Fibroblast of the conjunctiva (primary cell): ENCODE measurements at regions not wholly inside any gene's neighbourhood (a gene's known extent, or its start where the extent isn't known, plus 50 kb on each side); places are given as distances from the start of the nearest gene placed in this dataset.

ENCODE experiments used
- DNase-seq: peaks from one replicate; pipeline ENCODE4 v3.0.0-alpha.2; 2010; ENCODE audit warnings: low read depth

DNA sequence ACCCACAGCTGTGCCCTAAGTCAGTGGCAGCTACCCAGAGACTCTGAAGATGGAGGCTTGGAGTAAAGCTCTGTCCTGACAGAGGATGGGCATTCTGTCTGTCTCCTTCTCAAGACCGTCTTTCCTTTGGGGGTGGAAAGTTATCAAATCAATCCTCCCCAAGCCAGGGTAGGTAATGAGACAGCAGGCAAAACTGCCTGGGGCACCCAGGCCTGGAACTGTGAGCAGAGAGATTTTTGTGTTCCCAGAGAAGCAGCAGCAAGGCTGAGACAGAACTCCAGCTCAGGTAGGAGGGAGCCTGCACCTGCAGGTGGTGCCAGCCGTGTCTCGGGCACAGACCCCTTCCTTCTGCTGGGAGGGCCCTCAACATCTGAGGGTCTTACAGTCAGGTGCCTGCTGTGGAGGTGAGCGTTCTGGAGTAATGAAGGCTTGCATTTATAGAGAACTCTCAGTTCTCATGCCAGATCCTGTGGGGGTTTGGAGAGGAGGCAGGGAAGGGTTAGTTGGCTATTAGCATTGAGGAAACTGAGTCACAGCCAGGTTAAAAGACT, 95.6 kb downstream of the RIPK4 start:
- DNase-seq, result no peak

DNA sequence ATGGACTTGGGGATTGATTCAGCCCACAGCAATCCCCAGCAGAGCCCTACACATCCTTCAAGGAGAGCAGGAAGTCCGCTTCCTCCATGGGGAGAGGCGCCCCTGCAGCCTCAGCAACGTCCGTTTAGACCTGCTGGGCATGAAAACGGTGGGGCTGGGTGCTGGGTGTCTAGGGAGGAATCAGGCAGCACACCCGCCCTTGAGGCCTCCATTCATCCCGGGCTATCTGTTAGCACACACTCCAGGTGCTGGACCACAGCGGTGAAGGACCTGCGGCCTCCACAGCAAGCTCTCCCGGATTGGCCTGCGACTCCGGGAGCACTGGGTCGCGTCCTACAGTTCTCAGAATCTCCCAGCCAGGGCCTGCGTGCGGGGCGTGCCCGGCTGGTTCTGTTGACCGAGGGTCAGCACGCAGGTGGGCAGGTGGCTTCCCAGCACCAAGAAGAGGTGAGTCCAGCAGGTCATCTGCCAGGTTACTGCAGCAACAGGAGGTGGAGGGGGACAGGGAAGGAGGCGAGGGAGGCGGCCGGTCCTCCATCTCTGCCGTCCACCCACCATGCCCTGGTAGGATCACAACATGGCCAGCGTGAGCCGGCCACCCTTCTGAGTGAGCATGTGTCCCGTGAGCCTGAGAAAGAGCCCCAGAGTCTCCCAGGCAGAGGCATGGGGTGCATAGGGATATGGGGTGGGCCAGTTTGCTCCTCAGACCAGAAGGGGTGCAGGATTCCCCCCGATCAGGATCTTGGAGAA, 96.6 kb downstream of the RIPK4 start:
- DNase-seq, result no peak

DNA sequence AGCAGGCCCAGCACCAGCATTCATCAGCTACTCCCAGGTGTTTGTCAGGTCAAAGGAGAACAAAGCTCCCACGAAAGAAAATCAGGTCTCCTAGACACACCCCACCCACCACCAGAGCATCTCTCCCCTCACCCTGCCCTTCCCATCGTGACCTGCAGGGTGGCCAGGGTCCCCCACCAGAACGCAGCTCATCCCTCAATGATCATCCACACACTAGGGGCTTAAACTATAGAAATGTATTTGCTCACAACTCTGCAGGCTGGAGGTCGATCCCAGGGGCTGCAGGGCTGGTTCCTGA, 97.4 kb downstream of the RIPK4 start:
- DNase-seq, result no peak

DNA sequence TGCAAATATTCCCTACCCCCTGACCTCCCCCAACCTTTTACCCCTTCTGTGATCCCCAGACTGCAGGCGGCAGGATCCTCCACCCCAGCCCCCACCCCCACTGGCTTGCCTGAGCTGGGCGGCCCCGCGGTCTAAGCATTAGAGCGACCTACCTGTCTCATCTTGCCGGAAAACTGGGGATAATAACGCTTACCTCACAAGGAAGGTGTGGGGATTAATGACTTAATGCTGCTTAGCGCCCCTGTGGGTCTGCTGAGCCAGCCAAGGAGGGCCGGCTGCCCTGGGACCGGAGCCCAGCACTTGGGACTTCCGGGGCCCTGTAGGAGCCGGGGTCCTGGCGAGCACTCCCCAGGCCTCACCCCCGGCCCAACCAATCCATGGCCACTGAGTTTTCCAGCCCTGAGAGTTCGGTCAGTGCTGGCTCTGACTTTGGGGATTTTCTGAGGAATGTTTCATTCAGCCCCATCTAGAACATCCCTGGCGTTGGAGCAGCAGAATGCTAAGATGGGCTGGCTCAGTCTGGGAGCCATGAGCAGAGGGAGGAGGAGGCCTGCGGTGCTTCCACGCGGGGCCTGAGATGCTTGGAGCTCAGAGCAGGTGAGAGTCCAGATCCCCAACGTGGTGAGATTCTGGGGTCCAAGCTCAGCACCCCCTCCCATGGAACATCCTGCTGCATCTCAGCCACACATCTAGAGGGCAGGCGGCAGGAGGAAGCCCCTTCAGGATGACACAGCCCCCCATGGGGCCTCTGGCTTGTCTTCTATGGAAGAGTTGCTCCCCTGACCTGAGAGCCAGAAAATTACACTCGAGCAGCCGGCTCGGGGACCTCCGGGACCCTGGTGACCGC, 97.9 kb downstream of the RIPK4 start:
- DNase-seq, result no peak

DNA sequence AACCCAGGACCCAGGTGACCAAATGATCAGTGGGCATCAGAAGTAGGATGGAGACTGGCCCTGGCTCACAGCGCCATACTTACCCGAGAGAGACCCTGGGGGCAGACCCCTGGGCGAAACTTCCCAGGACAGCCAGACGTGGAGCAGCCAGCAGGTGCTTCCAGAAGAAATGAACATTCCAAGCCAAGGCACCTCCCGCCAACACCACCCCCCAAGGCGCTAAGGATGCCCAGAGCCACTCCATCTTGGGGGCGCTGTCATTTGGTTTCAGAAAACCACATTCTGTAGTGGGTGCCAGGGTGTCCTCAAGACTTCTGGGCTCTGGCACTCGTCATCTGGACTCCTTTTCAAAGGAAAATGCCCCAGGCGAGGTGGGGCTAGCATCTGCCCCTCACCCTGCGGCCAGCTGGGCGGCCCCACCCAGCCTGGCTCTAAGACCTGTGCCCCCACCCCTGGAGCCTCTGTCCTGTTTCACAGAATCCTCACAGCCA, 98.8 kb downstream of the RIPK4 start:
- no peak for DNase-seq

- no peak for DNase-seq
Observed at GRCh38 chr21:41667136-41667535, 99.7 kb downstream of the RIPK4 start.

GRCh38 chr21:41666641-41667081, 100.2 kb downstream of the RIPK4 start:
- DNase-seq, result no peak

GRCh38 chr21:41665766-41666595, 100.9 kb downstream of the RIPK4 start:
- DNase-seq, result no peak

DNA sequence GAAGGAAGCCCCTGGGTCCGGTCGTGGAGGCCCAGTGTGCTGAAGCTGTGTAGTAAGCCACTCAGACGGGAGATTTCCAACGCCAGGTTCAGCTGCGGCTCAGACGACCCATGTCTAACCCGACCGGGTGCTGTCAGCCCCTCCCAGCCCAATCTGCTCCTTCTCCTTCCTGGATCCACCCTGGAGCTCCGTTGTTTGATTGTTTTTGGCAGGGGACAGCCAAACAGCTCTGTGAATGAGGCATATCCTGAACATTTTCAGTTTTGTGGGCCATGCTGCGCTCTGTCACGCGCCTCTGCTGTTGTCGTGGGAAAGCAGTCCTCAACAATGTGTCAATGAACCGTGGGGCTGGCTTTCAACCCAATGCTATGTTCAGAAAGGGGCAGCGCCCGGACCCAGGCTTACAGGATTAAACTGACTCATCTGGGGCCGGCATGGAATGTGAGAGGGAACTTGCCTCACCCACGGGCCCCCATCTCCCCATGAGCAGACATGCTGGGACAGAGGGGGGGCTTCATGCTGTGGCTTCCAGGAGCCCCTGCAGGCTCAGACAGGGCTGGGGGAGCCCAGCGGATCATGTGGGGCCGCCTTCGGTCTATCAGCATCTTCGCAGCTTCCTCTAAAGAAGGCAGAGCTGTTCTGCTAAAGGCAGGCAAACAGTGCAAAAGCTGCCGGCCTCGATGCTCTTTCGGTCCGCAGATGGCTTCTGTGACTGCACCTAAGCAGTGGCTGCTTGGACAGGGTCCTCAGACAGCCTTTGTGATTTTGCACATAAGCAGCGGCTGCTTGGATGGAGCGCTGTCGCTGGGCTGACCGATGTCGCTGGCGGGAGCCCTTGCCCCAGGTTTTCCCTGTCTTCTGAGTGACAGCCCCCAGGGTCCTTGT, 101.7 kb downstream of the RIPK4 start:
- DNase-seq, result no peak

- no peak for DNase-seq
Observed at GRCh38 chr21:41663805-41664788, 102.8 kb downstream of the RIPK4 start.

DNA sequence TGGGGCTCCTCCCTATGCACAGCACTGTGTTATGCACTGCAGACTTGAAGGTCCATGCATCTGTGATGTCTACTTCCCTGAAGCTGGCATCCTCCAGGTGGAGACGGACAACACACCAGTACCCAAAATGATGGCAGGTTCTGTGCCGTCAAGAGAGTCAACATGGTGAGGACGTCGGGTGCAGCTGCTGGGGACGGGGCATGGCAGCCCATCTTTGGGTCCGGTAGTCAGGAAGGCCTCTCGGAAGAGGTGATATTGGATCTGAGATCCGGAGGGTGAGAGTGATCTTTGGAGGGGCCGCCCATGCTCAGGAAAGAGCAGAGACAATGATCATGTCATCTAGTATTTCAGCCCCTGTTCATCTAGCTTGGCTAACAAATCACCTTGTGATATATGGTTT, 104.1 kb downstream of the RIPK4 start:
- no peak for DNase-seq

GRCh38 chr21:41662161-41662560, 104.7 kb downstream of the RIPK4 start:
- DNase-seq, result no peak

DNA sequence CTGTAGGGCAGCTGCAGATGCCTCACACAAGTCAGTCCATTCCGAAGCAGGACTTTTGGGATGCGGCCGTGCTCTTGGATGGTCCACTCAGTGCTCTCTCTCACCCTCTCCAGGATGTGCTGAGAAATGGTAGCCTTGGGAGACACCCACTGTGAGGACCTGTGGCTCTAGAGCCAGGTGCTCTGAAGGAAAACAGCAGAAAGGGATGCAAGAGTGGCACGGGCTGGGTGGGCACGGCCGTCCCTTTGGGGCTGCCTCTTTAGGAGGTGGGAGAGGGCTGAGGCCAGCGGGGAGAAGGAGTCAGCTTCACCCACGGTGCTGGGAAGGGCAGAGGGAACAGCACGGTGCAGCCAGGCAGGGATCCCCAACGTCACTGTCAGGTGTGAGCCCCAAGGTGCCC, 106.1 kb downstream of the RIPK4 start:
- DNase-seq, result no peak

GRCh38 chr21:41659791-41660560, 106.9 kb downstream of the RIPK4 start:
- DNase-seq, result peak; percentile 32

- no peak for DNase-seq
Observed at GRCh38 chr21:41656946-41657525, 109.8 kb downstream of the RIPK4 start.

GRCh38 chr21:41655259-41655658, 111.6 kb downstream of the RIPK4 start:
- DNase-seq, result no peak

GRCh38 chr21:41653954-41654491, 112.8 kb downstream of the RIPK4 start:
- DNase-seq, result no peak

DNA sequence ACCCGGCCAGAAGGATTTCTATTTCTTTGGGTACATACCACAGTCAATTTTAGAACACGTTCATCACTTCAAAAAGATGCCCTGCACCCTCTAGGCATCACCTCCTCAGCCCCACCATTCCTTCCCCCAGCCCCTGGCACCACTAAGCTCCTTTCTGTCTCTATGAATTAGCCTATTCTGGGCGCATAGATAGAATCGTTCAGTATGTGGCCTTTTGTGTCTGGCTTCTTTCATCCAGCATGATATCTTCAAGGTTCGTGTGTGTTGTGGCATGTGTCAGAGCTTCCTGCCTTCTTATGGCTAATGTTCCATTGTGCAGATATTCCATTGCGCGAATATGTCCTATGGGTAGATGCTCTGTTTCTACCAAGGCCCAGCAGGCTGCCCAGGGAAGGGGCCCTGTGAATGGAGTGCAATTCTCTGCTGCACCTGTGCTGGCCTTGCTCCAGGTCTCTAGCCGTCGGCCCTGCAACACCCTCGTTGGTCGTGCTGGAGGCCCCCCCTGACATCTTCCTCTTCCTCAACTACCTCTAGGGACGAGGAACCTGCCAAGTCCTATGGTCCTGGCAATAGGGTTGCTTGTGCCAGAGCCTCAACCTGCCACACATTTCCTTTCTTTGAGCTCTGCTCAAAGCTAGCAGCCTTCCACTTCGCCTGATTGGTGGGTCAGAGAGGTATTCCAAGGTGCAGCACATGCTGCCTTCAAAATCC, 113.5 kb downstream of the RIPK4 start:
- DNase-seq, result no peak
